HG03442 (cell line): ENCODE measurements at regions not wholly inside any gene's neighbourhood (a gene's known extent, or its start where the extent isn't known, plus 50 kb on each side); places are given as distances from the start of the nearest gene placed in this dataset.
"Not testable (repeated sequence)": the region's sequence is repeated elsewhere in the genome, so short reads cannot be mapped to it uniquely, and the experiment has no call there.

Experiments used
- ATAC-seq: cut with Tn5 transposase; IDR thresholded peaks from one replicate; pipeline ENCODE4 v1.9.1; 2021; ENCODE audit warnings: mild to moderate bottlenecking, moderate library complexity; ENCODE audit not compliant: unreplicated experiment

DNA sequence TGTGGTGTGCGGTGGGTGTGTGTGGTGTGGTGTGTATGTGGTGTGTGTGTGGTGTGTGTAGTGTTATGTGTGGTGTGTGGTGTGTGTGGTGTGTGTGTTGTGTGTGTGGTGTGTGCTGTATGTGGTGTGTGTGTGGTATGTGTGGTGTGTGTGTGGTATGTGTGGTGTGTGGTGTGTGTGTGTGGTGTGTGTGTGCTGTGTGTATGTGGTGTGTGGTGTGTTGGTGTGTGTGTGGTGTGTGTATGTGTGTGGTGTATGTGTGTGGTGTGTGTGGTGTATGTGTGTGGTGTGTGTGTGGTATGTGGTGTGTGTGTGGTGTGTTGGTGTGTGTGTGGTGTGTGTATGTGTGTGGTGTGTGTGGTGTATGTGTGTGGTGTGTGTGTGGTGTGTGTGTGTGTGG is 144.3 kb downstream of the HSD17B3 start:
- ATAC-seq: no peak

DNA sequence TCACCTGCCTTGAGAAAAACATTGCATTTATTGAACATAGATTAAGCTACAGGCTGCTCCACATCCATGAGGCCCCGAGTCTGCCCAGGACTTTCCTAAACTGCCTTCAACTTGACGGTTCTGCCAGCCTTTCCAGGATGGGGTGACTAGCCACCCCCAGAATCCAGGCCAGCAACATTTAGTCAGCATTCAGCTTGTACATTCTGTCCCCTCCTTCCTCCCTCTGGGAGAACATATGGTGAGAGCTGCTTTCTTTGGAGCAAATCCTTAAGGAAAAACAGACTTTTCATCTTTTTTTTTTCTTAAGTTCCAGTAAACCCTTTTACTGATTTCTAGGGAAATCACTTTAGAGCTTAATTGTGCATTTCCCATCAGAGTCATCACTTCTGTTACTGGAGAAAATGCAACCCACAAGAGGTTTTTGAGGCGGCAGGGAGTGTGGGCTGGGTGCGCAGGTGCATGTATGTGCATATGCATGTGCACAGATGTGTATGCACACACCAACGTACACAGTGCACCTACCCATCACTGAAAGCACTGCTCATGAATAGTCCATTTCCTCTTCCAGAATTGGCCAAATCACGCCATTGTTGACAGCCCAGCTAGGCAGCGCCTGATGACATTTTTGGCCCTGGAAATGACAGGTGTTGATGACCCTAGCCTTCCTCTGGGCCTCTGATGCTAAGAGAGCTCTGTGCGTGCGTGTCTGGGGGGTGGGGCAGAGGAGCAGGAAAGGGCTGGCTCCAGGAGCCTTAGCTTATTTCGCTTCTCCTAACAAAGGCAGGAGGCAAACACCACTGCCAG is 145.6 kb downstream of the HSD17B3 start:
- no peak for ATAC-seq

DNA sequence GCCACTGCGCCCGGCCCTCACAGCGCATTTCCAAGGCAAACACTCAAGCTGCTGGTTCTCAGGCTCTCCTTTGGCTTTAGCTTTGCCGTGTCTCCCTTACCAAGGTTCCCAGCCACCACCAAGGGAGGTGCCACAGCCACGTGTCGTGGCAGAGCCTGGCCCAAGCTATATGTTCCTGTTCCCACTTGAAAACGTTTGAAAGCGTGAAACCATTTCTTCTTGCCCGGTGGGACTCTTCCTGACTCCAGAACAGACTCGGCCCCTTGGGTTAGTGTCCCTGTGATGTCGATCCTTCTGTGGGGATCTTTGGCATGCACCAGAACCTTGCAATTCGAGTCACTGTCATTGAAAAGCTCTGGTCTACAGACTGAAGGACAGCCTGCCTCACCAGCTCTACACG is 147.9 kb downstream of the HSD17B3 start:
- ATAC-seq: no peak

DNA sequence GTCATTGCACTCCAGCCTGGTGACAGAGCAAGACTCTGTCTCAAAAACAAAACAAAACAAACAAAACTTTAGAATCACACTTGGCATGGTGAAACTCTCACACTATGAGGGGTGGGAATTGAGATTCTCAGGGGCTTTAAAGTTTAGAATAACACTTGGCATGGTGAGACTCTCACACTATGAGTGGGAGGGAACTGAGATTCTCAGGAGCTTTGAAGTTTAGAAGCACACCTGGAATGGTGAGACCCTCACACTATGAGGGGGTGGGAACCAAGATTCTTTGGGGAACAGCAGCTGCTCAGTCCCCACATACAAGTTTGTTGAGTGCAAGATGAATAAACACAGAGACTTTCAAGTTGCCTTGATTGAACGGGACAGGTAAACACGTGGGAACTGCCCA is 149.4 kb downstream of the HSD17B3 start:
- ATAC-seq: no peak

DNA sequence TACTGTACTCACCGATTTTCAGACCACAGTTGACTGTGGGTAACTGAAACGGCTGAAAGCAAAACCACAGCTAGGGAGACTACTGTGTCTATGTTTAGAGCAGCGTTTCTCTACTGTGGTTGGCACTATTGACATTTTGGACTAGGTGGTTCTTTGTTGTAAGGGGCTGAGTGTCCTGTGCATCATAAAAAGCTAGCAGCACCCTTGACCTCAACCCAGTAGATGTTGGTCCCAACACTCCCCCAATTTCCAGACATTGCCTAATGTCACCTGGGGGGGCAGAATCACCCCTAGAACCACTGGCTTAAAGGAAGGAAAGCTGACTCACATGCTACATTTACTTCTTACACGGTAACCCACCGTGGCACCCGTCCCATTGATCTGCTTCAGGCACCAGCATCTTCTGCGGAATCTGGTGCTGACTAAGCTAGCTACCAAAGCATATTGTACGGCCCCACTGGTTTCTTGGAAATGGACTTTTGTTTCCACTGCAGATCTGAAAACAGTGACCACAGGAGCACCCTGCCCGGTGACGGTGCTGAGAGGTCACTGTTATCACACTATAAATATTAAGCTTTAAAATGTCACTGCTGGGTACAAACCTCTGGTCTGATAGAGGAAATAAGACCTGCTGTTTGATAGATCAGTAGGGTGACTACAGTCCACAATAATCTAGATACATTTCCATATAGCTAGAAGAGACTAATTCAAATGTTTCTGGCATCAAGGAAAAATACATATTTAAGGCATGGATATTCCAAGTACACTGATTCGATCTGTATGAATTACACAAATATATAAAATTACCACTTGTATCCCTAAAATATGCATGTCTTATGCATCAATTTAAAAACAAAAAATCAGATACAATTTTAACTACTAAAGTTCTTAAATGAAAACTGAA is 151.4 kb downstream of the HSD17B3 start:
- peak; percentile 89 for ATAC-seq

DNA sequence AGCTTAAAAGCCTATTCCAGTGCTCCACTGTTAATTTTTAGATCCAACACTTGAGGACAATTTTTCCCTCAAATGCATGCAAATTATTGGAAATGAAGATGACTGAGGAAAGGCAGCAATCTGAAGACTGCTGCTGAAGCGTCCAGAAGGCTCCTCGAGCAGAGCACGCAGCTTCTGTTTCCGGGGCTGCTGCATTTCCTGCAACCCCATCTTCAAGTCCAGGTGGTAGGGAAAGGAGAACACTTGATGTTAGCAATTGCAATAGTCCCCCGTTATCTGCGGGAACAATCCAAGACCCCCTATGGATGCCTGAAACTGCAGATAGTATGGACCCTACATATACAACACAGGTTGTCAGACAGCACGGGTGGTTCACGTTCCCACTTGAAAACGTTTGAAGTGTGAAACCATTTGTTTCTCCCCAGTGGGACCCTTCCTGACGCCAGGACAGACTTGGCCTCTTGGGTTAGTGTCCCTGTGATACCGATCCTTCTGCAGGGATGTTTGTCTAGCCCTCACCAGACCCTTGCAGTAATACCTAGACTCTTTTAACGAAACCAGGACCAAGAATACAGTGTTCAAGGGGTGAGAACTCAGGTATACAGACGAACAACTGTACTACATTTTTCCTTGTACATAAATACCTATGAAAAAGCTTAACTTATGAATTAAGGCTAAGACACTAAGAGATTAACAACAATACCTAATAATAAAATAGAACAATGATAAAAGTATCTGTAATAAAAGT is 152.3 kb downstream of the HSD17B3 start:
- peak; percentile 44 for ATAC-seq

DNA sequence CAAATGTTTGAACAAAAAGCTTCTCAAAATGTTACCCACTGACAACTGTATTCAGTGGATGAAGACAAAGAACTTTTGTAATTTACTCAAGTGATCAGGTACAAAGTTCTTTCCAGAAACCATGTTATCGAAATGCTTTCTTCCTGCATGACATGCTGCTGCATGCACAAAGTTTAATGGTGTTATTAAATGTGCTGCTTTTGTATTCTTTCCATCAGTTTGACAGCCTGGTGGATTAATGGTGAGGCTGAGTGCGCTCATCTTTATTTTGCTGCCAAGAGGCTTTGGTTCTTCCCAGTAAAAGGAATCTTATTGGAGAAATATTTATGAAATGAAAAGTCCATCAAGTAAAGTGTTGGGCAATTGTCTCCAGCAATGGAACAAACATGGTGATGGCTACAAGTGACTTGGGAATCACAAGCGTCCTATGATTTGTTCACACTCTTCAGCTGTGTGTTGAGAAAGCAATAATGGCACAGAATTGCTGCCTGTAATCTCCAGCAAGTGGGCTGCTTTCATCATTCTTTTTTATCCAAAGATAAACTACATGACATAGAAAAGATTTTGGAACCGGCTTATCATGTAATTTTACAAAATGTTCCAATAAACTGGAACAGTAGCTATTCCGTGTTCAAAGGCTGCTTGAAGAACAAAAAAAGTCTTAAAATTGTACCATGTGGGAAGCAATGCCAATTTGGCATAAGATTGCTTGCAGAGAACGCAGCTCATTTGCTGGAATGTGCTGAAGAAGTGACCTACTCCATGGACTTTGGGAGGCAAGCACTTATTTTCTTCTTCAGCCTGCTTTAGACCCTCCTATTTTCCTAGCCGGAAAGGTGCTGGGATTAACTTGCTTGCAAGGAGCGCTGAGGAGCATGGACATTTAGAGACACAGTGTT is 153.1 kb downstream of the HSD17B3 start:
- no peak for ATAC-seq

DNA sequence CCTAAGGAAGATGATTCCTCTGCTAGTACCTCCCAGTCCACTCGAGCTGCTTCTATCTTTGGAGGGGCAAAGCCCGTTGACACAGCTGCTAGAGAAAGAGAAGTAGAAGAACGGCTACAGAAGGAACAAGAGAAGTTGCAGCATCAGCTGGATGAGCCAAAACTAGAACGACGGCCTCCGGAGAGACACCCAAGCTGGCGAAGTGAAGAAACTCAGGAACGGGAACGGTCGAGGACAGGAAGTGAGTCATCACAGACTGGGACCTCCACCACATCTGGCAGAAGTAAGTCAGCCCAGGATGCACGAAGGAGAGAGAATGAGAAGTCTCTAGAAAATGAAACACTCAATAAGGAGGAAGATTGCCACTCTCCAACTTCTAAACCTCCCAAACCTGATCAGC is 154.9 kb downstream of the HSD17B3 start:
- not testable (repeated sequence) for ATAC-seq

DNA sequence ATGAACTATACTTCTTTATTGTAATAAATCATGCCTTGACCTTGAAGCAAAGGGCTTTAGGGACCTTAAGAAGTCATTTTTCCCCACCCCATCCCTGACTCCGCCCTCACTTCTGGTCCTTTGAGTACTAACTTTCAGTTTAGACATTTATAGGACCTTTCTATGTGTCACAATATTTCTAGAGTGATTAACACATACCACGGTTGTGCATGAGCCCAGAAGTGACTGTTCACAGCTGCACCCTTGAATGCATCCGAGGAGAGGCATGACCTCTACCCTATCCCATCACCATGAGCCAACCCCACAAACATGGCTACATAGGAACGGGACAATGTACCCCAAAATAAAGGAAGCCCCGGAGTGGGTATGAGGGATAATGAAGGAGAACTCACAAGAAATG is 160.3 kb downstream of the HSD17B3 start:
- no peak for ATAC-seq

DNA sequence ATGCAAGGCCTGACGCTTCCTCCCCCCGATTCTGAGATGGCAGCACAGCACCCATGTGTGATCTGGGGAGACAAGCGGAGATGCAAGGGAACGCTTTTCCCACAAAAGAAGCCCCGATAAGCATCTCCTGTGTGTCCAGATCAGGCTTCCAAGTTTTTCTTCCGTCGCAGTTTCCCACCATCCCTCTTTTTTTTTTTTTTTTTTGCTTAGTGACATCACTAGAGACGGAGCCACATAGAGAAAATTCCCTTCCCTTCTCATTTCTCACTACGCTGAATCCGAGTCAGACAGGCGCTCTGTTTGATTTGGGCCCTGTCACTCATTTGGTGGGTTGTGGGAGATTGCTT is 160.9 kb downstream of the HSD17B3 start:
- no peak for ATAC-seq

DNA sequence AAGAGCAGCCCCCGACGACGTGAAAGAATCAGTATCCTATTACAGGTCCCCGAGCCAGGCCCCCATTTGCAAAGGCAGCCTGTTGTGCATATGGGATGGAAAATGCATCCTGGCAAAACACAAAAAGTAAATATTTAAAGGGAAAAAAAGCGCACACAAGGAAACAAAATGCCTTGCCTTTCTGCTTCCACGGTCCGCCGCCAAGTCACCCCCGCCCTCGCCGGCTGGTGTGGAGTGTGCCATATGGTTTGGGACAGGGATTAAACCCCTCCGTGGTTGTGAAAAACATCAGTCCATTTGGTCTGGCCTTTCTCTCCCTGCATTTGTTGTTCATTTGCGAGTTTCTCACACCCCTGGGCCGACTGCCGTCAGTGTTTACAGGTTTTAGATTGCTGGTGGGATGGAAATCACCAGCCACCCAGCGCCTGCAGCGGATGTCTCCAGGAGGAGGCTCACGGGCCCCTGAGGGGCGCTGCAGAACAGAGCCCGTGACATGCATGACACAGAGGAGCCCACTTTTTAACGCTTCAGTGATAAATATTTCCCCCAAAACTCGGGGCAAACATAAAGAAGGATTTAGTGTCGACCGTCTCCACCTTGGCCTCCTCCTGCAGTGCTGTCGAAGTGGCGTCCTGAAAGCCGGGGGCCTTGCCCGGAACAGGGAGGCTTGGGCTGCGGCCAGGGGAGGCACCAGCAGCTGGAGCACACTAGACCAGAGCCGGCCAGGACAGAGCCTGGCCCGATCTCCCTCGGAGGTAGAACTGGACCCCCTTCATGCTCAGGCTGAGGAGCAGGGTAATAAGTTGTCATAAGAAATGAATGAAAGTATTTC is 161.5 kb downstream of the HSD17B3 start:
- no peak for ATAC-seq

DNA sequence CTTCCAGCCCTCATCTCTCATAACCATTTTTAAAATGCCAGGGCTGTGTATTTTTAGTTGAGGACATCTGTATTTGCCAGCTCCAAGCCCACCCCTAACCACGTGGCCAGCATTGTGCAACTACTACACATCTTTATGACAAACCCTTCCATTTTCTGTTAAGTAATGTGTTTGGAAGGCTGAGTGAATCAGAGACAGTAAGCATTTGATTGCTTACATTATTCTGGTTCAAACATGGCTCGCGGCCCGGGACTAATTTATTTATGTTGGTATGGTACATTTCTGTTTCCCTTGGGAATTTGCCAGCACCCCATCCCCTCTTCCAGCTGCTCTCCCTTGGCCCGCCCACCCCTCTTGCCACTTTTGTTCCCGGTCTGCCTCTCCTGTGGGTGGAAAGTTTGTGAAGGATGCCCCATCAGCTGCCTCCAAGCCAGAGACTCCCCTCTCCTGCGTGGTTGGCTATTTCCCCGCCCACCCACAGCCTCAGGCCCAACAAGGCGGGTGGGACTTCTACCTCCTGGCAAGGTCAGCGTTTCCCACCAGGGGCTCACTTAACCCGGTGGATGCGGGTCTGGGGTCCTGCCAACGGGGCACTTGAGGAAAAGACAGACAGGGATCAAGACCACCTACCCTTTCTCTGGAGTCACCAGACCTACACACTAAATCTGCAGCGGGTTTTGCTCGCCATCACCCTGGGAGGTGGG is 162.2 kb downstream of the HSD17B3 start:
- no peak for ATAC-seq

DNA sequence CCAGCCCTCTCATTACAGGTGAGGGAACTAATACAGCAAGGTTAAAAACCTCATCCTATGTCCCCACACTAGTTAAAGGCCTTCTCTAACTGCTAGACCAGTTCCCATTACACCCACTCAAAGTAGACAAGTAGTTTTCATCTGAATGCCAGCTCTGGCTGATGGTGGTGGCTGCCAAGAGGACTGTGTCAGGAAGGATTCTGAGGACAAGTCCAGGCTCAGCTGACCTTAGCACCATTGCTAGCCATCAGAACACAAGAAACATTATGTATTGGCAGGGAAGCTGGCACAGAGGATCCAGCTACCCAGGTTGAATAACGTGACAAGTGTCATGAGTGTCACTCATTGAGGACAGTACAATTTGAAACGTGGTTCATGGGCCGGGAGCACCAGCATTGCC is 163.4 kb downstream of the HSD17B3 start:
- ATAC-seq: no peak

DNA sequence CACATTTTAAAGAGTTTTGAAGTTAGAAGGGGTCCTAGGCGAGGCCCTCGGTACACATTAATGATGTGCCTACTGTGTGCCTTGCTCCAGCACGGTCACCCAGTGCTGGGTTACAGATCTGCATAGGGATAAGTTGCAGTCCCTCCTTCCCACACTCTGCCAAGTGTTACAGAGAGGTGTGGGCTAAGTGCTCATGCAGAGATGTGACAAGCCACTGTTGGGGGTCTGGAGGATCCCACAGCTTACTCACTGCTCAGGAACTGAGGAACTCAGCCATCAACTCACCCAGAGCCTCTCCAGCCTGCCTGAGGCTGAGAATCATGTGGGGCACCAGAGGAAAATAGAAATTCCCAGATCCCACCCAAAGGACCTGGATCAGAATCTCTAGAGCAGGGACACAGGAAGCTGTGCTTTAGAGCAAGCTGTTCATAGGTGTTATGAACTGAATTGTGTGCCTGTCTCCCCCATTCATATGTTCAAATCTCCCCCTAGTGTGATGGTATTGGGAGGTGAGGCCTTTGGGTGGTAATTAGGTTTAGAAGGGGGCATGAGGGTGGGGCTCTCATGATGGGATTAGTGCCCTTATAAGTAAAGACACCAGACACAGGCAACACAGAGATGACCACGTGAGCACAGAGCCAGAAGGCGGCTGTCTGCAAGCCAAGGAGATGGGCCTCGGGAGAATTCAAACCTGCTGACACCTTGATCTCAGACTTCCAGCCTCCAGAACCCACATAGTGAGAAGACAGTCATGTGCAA is 164.1 kb downstream of the HSD17B3 start:
- ATAC-seq: peak; percentile 30

DNA sequence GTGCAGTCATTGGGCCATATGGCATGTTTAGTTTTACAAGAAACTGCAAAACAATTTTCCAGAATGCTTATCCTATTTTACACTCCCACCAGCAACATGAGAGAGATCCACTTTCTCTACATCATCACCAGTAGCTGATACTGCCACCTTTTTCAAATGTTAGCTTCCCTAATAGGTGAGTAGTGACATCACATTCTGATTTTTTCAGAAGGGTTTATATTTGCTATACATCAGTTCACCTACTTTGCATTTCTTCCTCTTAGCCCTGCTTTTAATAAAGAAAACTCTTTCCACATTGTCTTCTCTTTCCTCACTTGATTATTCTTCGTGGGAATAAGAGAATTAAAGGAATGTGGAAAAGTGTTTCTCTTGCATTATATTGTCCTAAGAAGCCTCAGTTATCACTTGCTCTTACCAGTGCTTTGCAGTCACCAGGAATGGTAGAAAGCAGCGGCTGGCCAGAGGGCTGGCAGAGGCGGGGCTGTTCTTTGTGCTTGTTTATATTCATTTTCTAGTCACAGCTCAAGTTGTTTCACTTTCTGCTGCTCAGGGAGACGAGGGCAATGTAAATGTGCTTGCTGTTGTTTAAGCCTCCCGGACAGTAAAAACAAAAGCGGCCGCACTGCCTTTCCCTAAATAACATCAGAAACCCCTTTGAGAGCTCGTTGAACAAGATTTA is 164.8 kb downstream of the HSD17B3 start:
- ATAC-seq: peak; percentile 94

DNA sequence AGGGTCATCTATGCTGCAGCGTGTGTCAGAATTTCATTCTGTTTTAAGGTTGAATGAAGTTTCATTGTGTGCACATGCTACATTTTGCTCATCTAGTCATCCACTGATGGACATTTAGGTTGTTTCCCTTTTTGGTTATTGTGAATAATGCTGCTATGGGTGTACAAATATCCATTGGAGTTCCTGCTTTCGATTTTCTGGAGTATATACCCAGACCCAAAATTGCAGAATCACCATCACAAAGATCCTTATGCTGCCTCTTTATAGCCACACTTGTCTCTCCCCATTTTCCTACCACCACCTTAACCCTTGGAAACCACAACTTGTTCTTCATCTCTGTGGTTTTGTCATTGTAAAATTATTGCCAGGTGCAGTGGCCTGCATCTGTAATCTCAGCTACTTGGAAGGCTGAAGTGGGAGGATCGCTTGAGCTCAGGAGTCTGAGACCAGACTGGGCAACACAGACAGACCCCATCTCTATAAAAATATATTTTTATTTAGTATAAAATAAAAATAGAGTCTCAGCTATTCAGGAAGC is 166.2 kb downstream of the HSD17B3 start:
- no peak for ATAC-seq

DNA sequence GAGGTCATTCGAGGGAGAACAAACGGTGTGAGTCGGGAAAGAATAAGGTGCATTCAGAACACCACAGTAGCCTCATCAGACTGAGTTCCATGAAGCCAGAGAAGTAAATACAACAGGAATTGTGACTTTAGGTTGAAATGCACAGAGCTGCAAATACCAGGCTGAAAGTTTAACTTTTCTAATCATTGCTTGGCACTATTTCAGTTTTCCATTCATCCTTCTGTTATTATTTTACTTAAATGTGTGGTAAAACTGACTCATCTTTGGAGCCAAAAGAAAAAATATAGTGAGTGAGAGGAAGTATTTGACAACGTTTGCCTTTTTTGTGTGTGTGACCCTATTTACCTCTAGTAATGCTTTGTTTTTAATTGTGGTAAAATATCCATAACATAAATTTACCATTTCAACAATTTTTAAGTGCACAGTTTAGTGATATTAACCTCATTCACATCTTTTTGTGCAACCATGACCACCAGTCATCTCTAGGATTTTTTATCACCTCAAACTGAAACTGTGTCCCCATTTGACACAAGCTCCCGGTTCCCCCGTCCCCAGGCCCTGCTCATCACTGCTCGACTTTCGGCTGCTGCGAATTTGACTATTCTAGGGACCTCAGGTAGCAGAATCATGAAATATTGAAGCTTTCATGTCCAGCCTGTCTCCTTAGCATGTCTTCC is 166.8 kb downstream of the HSD17B3 start:
- ATAC-seq: no peak
